Left lobe of liver (tissue), 2 donors: ENCODE measurements at regions not wholly inside any gene's neighbourhood (a gene's known extent, or its start where the extent isn't known, plus 50 kb on each side); places are given as distances from the start of the nearest gene placed in this dataset.

ENCODE experiments used
- ATAC-seq: fragments of 200-7000 bp; cut with Tn5 transposase; one replicate; pipeline ENCODE4 v1.9.1; 2020; ENCODE audit warnings: mild to moderate bottlenecking, moderate library complexity
- DNase-seq: peaks from one replicate; pipeline ENCODE4 v3.0.0-alpha.2; 2020; ENCODE audit warnings: low spot score
- donor health status: DM: no; HTN: no; CAD: no; lungs with moderate emphysema.
- donor health status: DM: no; HTN: yes; CAD: no.

- no peak for ATAC-seq
- no peak for DNase-seq
Measured at GRCh38 chrX:22325096-22325495, 52.4 kb downstream of the CBLL2 start.

- DNase-seq (no peak), ATAC-seq (no peak)
Measured at GRCh38 chrX:22329783-22330182, 57.1 kb downstream of the CBLL2 start.

GRCh38 chrX:22338740-22339139 is 66.0 kb downstream of the CBLL2 start:
- ATAC-seq = no peak

GRCh38 chrX:22339459-22339858 is 66.7 kb downstream of the CBLL2 start:
- DNase-seq (no peak), ATAC-seq (no peak)

More at GRCh38 chrX:22338740-22339139, 66.0 kb downstream of the CBLL2 start:
- no peak for DNase-seq

GRCh38 chrX:22340022-22340616 is 67.4 kb downstream of the CBLL2 start:
- ATAC-seq = no peak
- no peak for DNase-seq

GRCh38 chrX:22343192-22343591 is 70.5 kb downstream of the CBLL2 start:
- DNase-seq = no peak
- ATAC-seq = no peak

GRCh38 chrX:22345884-22346283 is 73.2 kb downstream of the CBLL2 start:
- DNase-seq (no peak), ATAC-seq (no peak)

- no peak for DNase-seq
- ATAC-seq = no peak
Measured at GRCh38 chrX:22347491-22347890, 74.8 kb downstream of the CBLL2 start.

- ATAC-seq (no peak), DNase-seq (no peak)
Measured at GRCh38 chrX:22349116-22349515, 76.4 kb downstream of the CBLL2 start.

GRCh38 chrX:22351076-22351475 is 78.4 kb downstream of the CBLL2 start:
- DNase-seq (no peak), ATAC-seq (no peak)

GRCh38 chrX:22351966-22352365 is 79.3 kb downstream of the CBLL2 start:
- no peak for DNase-seq
- no peak for ATAC-seq

GRCh38 chrX:22357621-22358020 is 84.9 kb downstream of the CBLL2 start:
- ATAC-seq (no peak), DNase-seq (no peak)

- ATAC-seq (no peak), DNase-seq (no peak)
Measured at GRCh38 chrX:22360129-22360528, 87.4 kb downstream of the CBLL2 start.

GRCh38 chrX:22365460-22365859 is 92.7 kb downstream of the CBLL2 start:
- ATAC-seq (no peak), DNase-seq (no peak)

GRCh38 chrX:22366166-22366702 is 93.5 kb downstream of the CBLL2 start:
- no peak for ATAC-seq
- DNase-seq = no peak

- ATAC-seq (no peak), DNase-seq (no peak)
Measured at GRCh38 chrX:22366906-22367305, 94.2 kb downstream of the CBLL2 start.

GRCh38 chrX:22373094-22373493 is 100.4 kb downstream of the CBLL2 start:
- DNase-seq (no peak), ATAC-seq (no peak)

- no peak for ATAC-seq
- DNase-seq = no peak
Measured at GRCh38 chrX:22373766-22374165, 101.1 kb downstream of the CBLL2 start.

- DNase-seq (no peak), ATAC-seq (no peak)
Measured at GRCh38 chrX:22376369-22376768, 103.7 kb downstream of the CBLL2 start.

GRCh38 chrX:22378296-22378695 is 105.6 kb downstream of the CBLL2 start:
- ATAC-seq = no peak
- DNase-seq = no peak

GRCh38 chrX:22383988-22384387 is 111.3 kb downstream of the CBLL2 start:
- ATAC-seq = no peak
- DNase-seq = no peak

GRCh38 chrX:22389556-22390179 is 117.0 kb downstream of the CBLL2 start:
- DNase-seq (no peak), ATAC-seq (no peak)
